ENCODE measurements at regions not wholly inside any gene's neighbourhood (a gene's known extent, or its start where the extent isn't known, plus 50 kb on each side); places are given as distances from the start of the nearest gene placed in this dataset.

GRCh38 chr14:101370593-101371569 lies 190.4 kb upstream of the DIO3 start:
- ATAC-seq (no peak), DNase-seq (no peak)
- intact Hi-C loops (cut with micrococcal nuclease), result no loop called here

GRCh38 chr14:101371799-101372793 lies 189.2 kb upstream of the DIO3 start:
- DNase-seq (no peak), ATAC-seq (no peak)
- intact Hi-C loops (cut with micrococcal nuclease), result no loop called here

GRCh38 chr14:101372894-101373620 lies 188.2 kb upstream of the DIO3 start:
- no peak for ATAC-seq

GRCh38 chr14:101373690-101374295 lies 187.5 kb upstream of the DIO3 start:
- ATAC-seq (no peak), DNase-seq (no peak)
- intact Hi-C loops (cut with micrococcal nuclease), result no loop called here

More at GRCh38 chr14:101372894-101373620, 188.2 kb upstream of the DIO3 start:
- no peak for DNase-seq
- intact Hi-C loops (cut with micrococcal nuclease), result no loop called here

- no peak for DNase-seq
- no peak for ATAC-seq
- intact Hi-C loops (cut with micrococcal nuclease), result no loop called here
Observed at GRCh38 chr14:101374373-101375338, 186.6 kb upstream of the DIO3 start.

- ATAC-seq (no peak), DNase-seq (no peak)
- intact Hi-C loops (cut with micrococcal nuclease), result no loop called here
Observed at GRCh38 chr14:101377069-101377468, 184.2 kb upstream of the DIO3 start.

GRCh38 chr14:101379842-101380241 lies 181.5 kb upstream of the DIO3 start:
- no peak for ATAC-seq
- DNase-seq, result no peak
- intact Hi-C loops (cut with micrococcal nuclease), result no loop called here

- intact Hi-C loops (cut with micrococcal nuclease), result no loop called here
- no peak for DNase-seq
- ATAC-seq, result no peak
Observed at GRCh38 chr14:101380512-101380911, 180.8 kb upstream of the DIO3 start.

- ATAC-seq (no peak), DNase-seq (no peak)
- intact Hi-C loops (cut with micrococcal nuclease), result no loop called here
Observed at GRCh38 chr14:101380940-101381339, 180.4 kb upstream of the DIO3 start.

GRCh38 chr14:101383737-101384338 lies 177.5 kb upstream of the DIO3 start:
- DNase-seq (no peak), ATAC-seq (no peak)
- intact Hi-C loops (cut with micrococcal nuclease), result no loop called here

- intact Hi-C loops (cut with micrococcal nuclease), result no loop called here
- no peak for ATAC-seq
- DNase-seq, result no peak
Observed at GRCh38 chr14:101394374-101394773, 166.9 kb upstream of the DIO3 start.

GRCh38 chr14:101395779-101396178 lies 165.5 kb upstream of the DIO3 start:
- intact Hi-C loops (cut with micrococcal nuclease), result no loop called here
- ATAC-seq (no peak), DNase-seq (no peak)

GRCh38 chr14:101397206-101397605 lies 164.1 kb upstream of the DIO3 start:
- no peak for DNase-seq
- ATAC-seq, result no peak
- intact Hi-C loops (cut with micrococcal nuclease), result no loop called here

GRCh38 chr14:101398011-101398410 lies 163.3 kb upstream of the DIO3 start:
- intact Hi-C loops (cut with micrococcal nuclease), result no loop called here
- DNase-seq (no peak), ATAC-seq (no peak)

GRCh38 chr14:101399737-101400517 lies 161.4 kb upstream of the DIO3 start:
- DNase-seq, result no peak
- intact Hi-C loops (cut with micrococcal nuclease), result no loop called here
- no peak for ATAC-seq

- ATAC-seq (peak; percentile 38), DNase-seq (no peak)
- intact Hi-C loops (cut with micrococcal nuclease), result no loop called here
Observed at GRCh38 chr14:101400830-101401229, 160.5 kb upstream of the DIO3 start.
